NCI-H510A (cell line): ENCODE measurements at regions not wholly inside any gene's neighbourhood (a gene's known extent, or its start where the extent isn't known, plus 50 kb on each side); places are given as distances from the start of the nearest gene placed in this dataset.

Experiments
- DNase-seq: peaks from one replicate; lab custom pipeline; 2025; lab: John Stamatoyannopoulos, UW

DNA sequence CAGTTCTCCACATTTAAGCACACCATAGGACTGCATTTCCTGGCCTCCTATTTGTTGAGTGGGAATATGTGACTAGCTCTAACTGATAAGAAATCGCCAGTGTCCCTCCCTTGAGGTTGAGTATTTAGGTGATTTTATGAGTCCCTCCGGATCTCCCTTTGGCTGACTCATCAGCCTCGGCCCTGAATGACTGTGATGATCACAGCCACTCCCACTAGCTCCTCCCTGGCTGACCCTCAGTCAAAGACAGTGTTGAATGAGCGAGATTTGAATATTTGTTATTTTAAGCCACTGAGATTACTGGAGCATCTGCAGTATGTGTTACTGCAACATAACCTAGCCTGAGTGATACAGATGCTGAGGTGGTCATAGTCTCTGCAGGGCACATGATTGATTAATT, 515.3 kb downstream of the EPHB1 start:
- no peak for DNase-seq

DNA sequence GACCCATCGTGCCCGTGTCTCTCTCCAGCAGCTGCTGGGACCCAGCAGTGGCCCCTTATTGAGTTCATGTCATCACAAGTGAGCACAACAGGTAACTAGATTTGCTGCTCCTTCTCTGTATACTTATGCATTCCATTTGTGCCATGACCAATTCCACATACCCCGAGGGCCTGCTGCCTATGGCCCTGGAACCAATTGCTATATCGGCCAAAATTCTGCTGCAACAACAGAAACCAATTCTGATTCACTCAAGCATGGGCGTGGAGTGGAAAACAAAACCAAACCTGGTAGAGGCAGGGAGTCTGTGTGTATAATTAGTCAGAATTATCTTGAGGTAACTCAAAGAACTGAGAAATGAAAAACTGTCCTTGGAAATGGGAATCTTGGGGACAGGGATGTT, 516.6 kb downstream of the EPHB1 start:
- no peak for DNase-seq

DNA sequence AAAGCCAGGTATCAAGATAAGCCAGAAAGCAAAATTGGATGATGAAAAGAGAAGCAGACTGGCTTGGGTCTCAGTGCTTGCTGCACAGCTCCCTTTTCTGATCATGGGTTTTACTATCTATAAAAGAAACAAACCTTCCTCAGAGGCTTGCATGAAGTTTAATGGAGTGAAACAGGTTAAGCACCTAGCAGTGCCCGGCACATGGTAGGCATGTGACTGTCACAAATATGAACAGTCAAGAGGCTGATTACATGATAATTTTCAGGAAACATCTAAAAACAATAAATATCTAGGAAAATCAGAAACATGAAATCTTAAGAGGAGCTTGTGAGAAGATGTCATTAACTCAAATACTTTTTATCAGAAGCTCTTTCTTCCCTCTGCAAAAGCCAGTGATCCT, 519.2 kb downstream of the EPHB1 start:
- no peak for DNase-seq

GRCh38 chr3:135324301-135324700, 529.2 kb downstream of the EPHB1 start:
- DNase-seq, result no peak

DNA sequence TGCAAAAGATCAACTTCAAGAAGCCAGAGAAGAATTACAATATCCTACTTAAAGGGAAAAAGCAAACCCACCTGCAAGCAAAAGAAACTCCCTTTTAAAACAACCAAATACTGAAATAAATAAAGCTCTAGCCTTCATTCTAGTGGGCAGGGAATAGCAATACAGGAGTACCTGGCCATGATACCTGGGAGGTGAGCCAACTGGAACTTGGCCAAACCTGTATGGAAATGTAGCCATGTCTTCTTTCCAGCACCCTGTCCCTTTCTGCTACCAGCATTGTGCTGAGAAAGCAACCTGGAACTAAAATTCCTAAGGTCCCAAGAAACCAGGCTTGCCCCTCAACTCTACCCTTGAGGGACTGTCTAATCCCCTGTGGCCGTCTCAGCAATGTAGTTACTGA, 530.0 kb downstream of the EPHB1 start:
- no peak for DNase-seq

DNA sequence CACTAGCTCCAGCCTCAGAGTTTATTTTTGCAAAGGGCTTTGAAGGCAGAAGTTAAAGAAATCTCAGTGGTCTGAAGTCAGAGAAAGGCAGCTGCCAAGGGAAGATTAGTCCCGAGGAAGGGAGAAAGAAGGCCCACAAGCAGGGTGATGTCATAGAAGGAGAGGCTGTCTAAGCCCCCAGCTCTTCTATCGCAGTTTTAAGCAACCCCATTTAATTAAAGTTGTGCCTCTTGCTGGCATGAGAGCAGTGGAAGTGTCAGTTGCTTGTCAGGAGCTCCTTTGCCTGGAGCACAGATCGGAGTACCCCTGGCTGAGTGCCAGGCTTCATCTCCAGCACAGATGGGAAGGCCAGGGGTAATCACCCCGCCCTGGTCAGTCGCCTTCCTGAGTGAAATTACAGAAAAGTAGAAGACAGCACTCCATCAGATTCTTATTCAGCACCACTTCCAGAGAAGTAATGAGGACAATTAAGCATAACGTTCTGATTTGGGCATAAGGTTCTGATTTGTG, 530.7 kb downstream of the EPHB1 start:
- DNase-seq, result no peak

GRCh38 chr3:135326851-135327250, 531.8 kb downstream of the EPHB1 start:
- no peak for DNase-seq

GRCh38 chr3:135328036-135328435, 533.0 kb downstream of the EPHB1 start:
- no peak for DNase-seq

DNA sequence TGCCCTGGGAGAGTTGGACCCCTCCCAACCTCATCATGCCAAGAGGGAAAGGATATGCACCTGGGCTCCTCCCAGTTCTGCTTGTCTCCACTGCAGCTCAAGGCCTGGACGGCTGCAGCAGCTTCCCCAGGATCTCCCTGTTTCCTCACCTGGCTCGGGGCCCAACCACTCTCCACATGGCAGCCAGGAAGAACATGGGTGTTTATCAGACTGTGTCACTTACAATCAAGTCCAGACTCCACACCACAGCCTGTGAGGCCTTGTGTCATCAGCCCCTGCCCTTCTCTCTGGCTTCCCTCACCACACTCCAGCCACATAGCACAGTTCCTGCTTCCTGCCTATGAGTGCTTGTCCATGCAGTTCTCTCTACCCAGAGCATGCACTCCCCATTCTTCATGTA, 534.4 kb downstream of the EPHB1 start:
- DNase-seq, result no peak

GRCh38 chr3:135337192-135337591, 542.1 kb downstream of the EPHB1 start:
- no peak for DNase-seq

DNA sequence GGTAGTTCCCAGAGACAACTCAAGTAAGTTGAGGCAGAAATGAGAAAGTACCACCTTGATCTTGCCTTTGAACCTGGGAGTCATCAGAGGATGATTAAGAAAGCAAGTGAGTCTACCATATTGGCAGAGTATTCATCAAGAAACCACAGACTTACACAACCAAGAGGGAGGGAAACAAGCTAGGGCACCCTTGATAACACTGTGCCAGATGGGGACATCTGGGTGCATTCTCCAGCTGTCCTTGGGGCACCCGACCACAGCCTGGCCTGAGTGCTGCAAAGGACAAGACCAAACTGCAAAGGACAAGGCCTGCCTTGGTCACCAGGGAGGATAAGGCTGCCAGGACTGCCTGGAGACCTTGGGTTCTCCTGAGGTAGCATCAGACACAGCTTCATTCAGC, 553.6 kb downstream of the EPHB1 start:
- DNase-seq, result no peak

GRCh38 chr3:135349254-135349948, 554.3 kb downstream of the EPHB1 start:
- no peak for DNase-seq

- no peak for DNase-seq
Observed at GRCh38 chr3:135352213-135352612, 557.2 kb downstream of the EPHB1 start.

- no peak for DNase-seq
Observed at GRCh38 chr3:135362889-135363288, 567.8 kb downstream of the EPHB1 start.

DNA sequence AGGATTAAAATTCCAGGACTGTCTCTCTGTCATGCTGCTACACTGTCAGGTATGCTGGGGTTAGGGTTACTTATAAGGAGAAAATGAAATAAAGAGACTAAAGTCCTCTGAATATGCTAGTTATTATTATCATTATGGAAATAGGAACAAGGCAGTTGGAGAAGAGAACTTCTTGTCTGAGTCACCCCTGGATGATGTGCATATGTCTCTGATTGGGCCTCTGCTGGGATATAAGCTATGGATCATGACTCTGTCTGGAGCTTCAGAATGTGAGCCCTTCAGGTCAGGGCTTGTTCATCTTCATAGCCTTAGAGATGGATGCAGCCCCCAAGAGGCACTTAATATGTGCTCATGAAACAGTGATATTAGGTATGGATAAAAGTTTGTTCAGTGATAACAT, 569.6 kb downstream of the EPHB1 start:
- no peak for DNase-seq

DNA sequence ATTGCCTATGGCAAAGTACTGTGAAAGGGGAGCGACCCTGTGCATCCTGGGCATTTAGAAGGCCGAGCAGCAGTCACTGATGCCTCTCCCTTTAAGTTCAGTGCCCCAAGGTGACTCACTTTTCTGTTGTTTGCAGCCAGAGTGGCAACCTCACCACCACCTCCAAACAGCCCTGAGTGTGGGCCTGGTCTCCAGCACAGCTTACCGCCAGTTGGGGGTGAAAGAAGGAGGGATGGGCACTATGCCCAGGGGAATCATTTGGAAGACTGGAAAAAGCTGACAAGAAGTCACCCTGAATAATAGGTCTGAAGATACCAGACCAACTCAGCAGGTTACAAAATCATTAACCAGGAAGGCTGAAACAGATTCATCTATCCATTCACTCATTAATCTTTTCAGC, 571.8 kb downstream of the EPHB1 start:
- no peak for DNase-seq

- DNase-seq, result no peak
Observed at GRCh38 chr3:135368316-135368715, 573.3 kb downstream of the EPHB1 start.

GRCh38 chr3:135368781-135369180, 573.7 kb downstream of the EPHB1 start:
- no peak for DNase-seq

- no peak for DNase-seq
Observed at GRCh38 chr3:135374571-135374970, 579.5 kb downstream of the EPHB1 start.

DNA sequence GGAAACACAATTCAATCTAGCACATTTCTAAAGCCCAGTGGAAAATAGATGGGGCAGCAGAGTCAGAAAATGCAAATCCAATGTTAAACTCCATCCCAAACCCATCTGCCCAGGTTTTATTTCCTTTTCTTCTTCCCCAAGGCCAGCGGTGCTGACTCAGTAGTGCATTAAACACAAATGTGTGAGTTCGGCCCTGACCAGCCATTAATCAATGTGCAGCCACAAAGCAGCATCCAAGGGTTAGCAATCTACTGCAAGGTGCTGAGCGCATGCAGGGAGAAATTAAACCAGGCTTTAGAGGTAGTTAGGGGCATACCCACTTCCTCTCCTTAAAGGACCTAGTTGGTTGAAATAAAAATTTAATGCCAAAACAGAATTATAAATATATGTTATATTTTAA, 583.3 kb upstream of the PPP2R3A start:
- DNase-seq, result no peak

GRCh38 chr3:135382621-135383020, 582.9 kb upstream of the PPP2R3A start:
- DNase-seq, result no peak

DNA sequence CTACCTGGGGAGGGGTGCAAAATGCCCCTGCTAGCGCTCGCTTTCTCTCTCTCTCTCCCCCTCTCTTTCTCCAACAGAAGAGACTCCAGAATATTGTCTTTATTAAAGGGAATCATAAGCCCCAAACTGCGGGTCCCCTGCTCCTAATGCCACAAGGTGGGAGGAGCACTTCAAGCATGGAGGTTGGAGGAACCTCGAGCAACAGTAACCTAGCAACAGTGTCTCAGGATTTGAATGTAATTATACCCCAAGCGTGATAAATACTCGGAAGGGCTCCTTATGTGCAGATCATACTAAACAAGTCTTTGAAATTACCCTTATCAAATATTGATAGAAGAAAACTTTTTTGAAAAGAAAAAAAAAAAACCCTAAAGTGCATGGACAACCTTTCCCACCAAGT, 582.2 kb upstream of the PPP2R3A start:
- no peak for DNase-seq

GRCh38 chr3:135392151-135392550, 573.4 kb upstream of the PPP2R3A start:
- no peak for DNase-seq

DNA sequence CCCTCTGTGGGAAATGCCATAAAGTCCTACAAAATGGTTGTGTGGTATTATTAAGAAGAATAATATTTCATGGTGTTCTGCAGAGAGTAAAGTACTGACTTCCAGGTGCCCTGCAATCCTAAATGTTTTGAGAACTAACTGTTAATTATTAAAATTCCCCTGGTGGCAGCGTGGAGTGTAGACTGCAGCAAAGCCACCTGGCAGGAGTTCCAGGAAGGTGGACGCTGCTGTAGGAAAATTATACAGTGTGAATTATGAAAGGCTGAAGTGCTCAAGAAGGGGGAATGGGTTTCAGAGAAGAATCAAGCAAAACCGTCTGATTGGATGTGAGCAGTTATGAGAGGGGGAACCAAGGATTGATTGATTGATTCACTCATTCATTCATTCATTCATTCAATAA, 572.4 kb upstream of the PPP2R3A start:
- no peak for DNase-seq
